Right lobe of liver (tissue), 6 donors: ENCODE measurements at regions not wholly inside any gene's neighbourhood (a gene's known extent, or its start where the extent isn't known, plus 50 kb on each side); places are given as distances from the start of the nearest gene placed in this dataset.
"Not testable (repeated sequence)": the region's sequence is repeated elsewhere in the genome, so short reads cannot be mapped to it uniquely, and the experiment has no call there.

Experiments
- ATAC-seq, 4 donors: fragments of 200-7000 bp; cut with Tn5 transposase; one replicate each; pipeline ENCODE4 v1.9.1; 2020; ENCODE audit warnings: mild to moderate bottlenecking in 4 of 4, moderate library complexity in 4 of 4
- DNase-seq, 3 donors: peaks; one replicate each; pipeline ENCODE4 v3.0.0-alpha.2; 2020
- H3K27ac ChIP-seq, 3 donors: fragments of 200-600 bp; one replicate each; pipeline ENCODE4 v1.8.0; 2022
- H3K27me3 ChIP-seq, 2 donors: fragments of 200-600 bp; one replicate each; pipeline ENCODE4 v1.8.0; 2022
- H3K36me3 ChIP-seq, 4 donors: fragments of 200-600 bp; sonication (generic) in 1 of 4; one replicate each; pipeline versions ENCODE4 v1.5.1 to v1.8.0; 2017 to 2022; ENCODE audit warnings: control low read depth in 1 of 4
- H3K4me1 ChIP-seq, 4 donors: fragments of 200-600 bp; sonication (generic) in 1 of 4; one replicate each; pipeline versions ENCODE4 v1.5.1 to v1.8.0; 2017 to 2022; ENCODE audit warnings: control low read depth in 1 of 4
- H3K4me3 ChIP-seq, 3 donors: fragments of 200-600 bp; one replicate each; pipeline ENCODE4 v1.8.0; 2022
- H3K9me3 ChIP-seq, 4 donors: fragments of 200-600 bp; sonication (generic) in 1 of 4; one replicate each; pipeline versions ENCODE4 v1.5.1 to v1.8.0; 2017 to 2022; ENCODE audit warnings: control low read depth in 1 of 4
- POLR2A ChIP-seq: fragments of 450-650 bp; IDR thresholded peaks from one replicate; pipeline ENCODE4 v1.6.1; 2017; ENCODE audit warnings: antibody characterized with exemption, mild to moderate bottlenecking
- WGBS: methylation state at CpG from one replicate; pipeline ENCODE4 v1.1.6; 2018; ENCODE audit warnings: low coverage, low lambda C conversion rate; ENCODE audit not compliant: insufficient coverage; ENCODE audit errors: missing lambda C conversion rate; 5-methylcytosine and 5-hydroxymethylcytosine counted together
- intact Hi-C, 2 donors: fragments of 100-400 bp; cut with DNase I; formaldehyde crosslinking; loops; one replicate each; pipeline versions ENCODE4 v1.11.2 to v1.14.1; 2022
- TF ChIP-seq, protein P1 (sequence below), 4 donors: fragments of 200-600 bp in 3 of 4; fragments of 450-650 bp in 1 of 4; IDR thresholded peaks; one replicate each; pipeline versions ENCODE4 v1.5.1 to v1.8.0; 2016 to 2022; ENCODE audit warnings: antibody characterized with exemption in 4 of 4, mild to moderate bottlenecking in 2 of 4
- donor health status: DM: no; HTN: yes; CAD: no.
- donor health status: DM: no; HTN: no; CAD: no.
- donor health status: DM: no; HTN: no; CAD: no.
- donor health status: DM: no; HTN: yes; CAD: no.
- donor health status: DM: no; HTN: yes; CAD: no.

DNA sequence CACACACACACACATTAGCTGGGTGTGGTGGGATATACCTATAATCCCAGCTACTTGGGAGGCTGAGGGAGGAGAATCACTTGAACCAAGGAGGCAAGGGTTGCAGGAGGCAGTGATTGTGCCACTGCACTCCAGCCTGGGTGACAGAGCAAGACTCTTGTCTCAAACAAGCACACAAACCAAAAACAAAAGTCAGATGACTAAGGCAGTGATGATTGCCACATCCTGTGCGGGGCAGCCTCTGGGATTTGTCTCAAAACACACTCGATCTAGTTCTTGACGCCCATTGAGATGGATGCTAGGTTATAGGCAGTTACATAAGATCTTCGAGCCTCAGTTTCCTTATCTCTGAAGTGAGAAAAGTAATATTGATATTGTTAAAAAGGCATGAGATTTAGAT, 57.8 kb upstream of the NBPF8 start:
- H3K4me3 ChIP-seq, H3K4me1 ChIP-seq, intact Hi-C loops, H3K36me3 ChIP-seq, H3K27me3 ChIP-seq, H3K27ac ChIP-seq, H3K9me3 ChIP-seq: not testable (repeated sequence)
- DNase-seq = peak in 2 of 3 donors; percentile 22 to 44
- 26% methylated on average over 3 of the region's 4 CpGs for WGBS
- ATAC-seq = peak in 2 of 4 donors; percentile 36 to 42

DNA sequence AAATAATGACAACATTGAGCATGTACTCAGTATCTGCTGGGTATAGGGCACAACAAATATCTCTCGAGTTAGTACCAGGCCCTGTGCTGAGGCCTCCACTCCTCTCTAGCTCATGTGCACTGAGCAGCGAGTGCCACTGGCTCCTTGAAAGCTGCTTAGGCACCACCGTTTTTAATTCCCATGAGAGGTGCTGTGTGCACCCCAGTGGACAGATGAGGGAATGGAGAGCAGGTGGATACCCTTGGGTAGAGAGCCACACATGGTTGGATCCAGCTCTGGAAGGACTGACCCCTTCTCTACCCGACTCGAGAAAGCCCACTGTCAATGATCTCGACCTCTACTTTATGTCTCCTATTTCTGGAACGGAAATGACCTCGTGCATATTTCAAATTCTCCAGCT, 58.7 kb upstream of the NBPF8 start:
- H3K27me3 ChIP-seq, H3K4me1 ChIP-seq, H3K27ac ChIP-seq, H3K9me3 ChIP-seq, intact Hi-C loops, H3K4me3 ChIP-seq, ATAC-seq, H3K36me3 ChIP-seq: not testable (repeated sequence)
- WGBS = 49% methylated on average over 4 of the region's 8 CpGs
- TF ChIP-seq, protein P1, sequence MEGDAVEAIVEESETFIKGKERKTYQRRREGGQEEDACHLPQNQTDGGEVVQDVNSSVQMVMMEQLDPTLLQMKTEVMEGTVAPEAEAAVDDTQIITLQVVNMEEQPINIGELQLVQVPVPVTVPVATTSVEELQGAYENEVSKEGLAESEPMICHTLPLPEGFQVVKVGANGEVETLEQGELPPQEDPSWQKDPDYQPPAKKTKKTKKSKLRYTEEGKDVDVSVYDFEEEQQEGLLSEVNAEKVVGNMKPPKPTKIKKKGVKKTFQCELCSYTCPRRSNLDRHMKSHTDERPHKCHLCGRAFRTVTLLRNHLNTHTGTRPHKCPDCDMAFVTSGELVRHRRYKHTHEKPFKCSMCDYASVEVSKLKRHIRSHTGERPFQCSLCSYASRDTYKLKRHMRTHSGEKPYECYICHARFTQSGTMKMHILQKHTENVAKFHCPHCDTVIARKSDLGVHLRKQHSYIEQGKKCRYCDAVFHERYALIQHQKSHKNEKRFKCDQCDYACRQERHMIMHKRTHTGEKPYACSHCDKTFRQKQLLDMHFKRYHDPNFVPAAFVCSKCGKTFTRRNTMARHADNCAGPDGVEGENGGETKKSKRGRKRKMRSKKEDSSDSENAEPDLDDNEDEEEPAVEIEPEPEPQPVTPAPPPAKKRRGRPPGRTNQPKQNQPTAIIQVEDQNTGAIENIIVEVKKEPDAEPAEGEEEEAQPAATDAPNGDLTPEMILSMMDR (IDR thresholded peaks at IDR 0.05) = peak in 3 of 4 donors; percentile 12 to 34 (median 14)
- peak in 1 of 3 donors; percentile 50 for DNase-seq

DNA sequence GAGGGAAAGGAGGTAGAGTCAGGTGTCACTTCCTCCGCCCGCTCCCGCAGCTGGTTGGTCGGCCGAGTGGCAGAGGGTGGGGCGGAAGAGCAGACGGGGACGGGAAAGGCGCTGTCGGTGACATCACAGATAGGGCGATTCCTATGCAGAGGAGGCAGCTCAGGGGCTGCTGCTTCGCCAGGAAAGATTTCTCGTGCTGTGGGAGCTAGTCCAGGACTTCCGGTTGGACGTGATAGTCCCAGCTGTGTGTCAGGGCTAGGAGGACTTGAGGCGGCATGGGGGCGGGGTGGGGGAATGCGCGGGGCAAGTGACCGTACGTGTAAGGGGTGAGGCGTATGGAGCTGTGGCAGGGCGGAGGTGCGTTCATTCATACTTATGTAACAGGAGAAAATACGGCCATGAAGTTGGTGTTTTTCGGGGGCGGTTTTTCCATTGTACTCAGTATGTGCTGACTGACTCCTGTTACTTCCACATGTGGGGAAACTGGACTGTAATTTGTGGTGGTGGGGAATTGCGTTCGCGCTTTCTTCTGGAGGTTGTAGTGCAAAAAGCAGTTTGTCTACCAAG, 60.1 kb upstream of the NBPF8 start:
- H3K9me3 ChIP-seq, H3K36me3 ChIP-seq, intact Hi-C loops, H3K27me3 ChIP-seq, H3K4me1 ChIP-seq: not testable (repeated sequence)
- peak; percentile 98 to 100 (median 100) for ATAC-seq
- H3K4me3 ChIP-seq = peak overlapping the region in 1 of 3 donors; percentile 26
- DNase-seq = peak; percentile 61 to 87 (median 85)
- 10% methylated on average over 2 of the region's 30 CpGs for WGBS
- peak overlapping the region in 2 of 3 donors; percentile 38 to 60 for H3K27ac ChIP-seq

DNA sequence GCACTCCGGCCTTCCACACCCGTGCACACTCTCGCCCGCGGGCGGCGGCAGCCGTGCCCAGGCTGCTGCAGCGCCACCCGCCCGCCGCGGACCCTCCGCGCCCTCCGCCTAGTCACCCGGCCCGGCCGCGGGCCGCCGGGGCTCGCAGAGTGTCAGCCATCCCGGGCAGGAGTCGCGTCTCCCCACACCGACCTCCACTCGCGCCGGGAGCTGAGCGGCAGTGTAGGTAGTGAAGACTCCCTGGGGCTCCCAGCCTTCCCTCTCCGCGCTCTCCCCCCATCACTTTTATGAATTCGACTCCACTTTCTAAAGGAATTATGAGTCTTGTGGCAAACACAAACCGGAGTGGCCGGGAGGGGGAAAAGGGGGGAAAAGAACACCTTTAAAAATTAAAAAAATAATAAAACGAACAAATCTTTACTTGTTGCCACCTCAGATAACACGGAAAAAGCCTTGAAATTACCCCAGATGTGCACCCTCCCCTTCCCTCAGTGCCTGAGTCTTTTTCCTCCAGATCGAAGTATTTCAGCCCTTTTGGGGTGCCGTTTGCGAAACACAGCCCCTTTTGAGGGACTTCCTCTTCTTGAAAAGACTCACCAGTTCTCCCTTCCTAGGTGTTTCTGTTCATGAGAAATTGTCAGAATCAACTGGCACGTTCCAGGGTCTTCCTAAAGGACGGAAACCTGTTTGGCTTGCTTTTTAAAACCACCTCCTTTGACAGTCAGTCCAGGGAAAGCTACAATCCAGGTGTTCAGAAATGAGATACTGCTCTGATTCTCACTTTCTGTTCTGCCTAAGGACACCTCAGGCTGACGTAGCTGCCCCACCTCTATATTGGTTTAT, 72.4 kb upstream of the NBPF8 start:
- H3K4me1 ChIP-seq, H3K36me3 ChIP-seq, intact Hi-C loops, H3K9me3 ChIP-seq, H3K27me3 ChIP-seq, H3K27ac ChIP-seq, ATAC-seq: not testable (repeated sequence)
- WGBS = 5% methylated on average over 4 of the region's 44 CpGs
- peak; percentile 22 to 53 (median 45) for DNase-seq
- H3K4me3 ChIP-seq = peak overlapping the region in 1 of 3 donors; percentile 23

DNA sequence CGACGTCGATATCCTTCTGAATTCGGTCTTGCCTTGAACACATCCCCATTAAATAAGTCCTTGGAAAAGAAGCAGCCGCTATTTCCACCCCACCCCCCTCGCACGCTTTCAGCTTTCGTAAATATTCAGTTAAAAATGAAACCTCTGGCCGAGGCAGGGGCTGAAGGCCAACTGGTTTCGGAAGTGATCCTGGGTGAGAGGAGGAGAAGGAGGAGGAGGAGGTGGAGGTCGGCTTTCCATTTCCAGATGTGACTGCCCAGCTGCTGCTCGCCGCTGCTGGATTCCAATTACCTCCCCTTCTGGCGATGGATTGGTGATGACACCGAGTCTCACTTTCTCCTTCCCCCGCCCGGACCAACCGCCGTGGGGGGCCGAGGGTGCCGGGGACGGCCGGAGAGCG, 73.1 kb upstream of the NBPF8 start:
- TF ChIP-seq POLR2A = peak; percentile 27
- H3K9me3 ChIP-seq, H3K4me1 ChIP-seq, H3K27ac ChIP-seq, intact Hi-C loops, H3K36me3 ChIP-seq, H3K27me3 ChIP-seq: not testable (repeated sequence)
- ATAC-seq = peak in 1 of 4 donors; percentile 53
- H3K4me3 ChIP-seq = peak overlapping the region in 2 of 3 donors; percentile 33 to 37
- WGBS = 0% methylated on average over 2 of the region's 24 CpGs
- peak in 1 of 3 donors; percentile 49 for DNase-seq

DNA sequence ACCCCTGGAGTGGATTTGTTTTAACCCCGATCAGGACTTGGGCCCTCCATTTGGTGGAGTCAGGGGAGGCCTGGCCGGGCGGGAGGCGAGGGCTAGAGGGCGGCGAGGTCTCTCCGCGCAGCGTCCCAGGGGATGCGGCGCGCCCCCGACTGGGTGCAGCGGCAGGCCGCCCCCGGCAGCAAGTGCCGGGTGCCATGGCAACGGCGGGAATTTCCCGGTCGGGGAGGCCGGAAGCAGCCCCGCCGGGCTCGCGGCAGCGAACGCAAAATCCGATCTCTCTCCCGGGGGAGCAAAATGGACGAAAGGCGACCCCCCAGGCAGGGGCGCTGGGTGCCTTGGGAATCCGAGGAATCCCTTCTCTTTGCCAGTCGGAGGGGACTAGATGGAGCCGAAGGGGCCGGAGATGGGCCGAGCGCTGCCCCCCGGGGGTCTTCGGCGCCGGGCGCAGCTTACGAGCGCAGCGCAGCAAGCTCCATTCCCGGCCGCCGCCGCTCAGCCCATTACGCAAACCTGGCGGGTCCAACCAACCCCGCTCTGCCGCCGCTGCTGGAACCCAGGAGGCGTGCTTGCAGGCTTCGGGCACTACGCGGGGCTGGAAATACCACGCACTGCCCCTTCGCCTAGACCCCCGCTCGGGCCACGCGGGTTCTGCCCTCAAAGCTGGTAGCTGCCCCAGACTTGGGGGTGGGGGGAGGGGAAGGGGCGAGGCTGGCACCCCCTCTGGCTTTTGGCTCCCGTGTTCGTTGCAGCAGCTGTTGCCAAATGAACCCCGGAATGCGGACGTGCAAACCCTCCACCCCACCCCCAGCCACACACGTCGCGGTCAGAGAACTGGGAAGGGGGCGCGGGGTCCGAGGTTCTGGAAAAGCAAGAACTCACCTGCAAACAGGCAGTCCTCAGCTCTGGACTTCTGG, 73.7 kb upstream of the NBPF8 start:
- TF ChIP-seq POLR2A = peak; percentile 31
- ATAC-seq, intact Hi-C loops, H3K9me3 ChIP-seq, H3K4me1 ChIP-seq, H3K36me3 ChIP-seq, H3K27me3 ChIP-seq: not testable (repeated sequence)
- peak; percentile 37 to 50 (median 47) for DNase-seq
- WGBS = 0% methylated on average over 8 of the region's 78 CpGs
- Histone ChIP-seq H3K4me3 (peak overlapping the region in 2 of 3 donors; percentile 41 to 55), H3K27ac (peak overlapping the region in 1 of 3 donors; percentile 78)

DNA sequence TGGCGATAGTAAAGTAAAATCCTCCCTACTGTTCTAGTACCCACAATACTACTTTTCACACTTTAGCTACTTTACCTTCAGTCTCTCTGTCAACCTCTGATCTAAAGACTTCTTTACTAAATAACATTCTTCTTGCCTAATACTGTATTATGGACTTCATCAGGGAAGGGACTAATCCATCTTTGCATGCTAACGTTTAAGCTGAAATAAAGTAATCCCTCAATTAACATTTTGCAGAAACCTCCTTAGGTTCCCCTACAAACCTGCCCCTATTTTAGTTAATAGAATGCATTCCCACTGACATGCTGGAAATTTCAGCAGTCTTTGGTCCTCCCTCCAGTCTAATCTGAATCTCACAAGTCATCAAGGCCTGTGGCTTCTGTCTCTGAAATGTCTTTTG, 99.1 kb upstream of the NBPF8 start:
- H3K36me3 ChIP-seq, H3K4me1 ChIP-seq, intact Hi-C loops, H3K27me3 ChIP-seq, H3K4me3 ChIP-seq, ATAC-seq, H3K27ac ChIP-seq, DNase-seq, H3K9me3 ChIP-seq: not testable (repeated sequence)
- no CpG with 5 or more reads among the region's 2 CpGs for WGBS

DNA sequence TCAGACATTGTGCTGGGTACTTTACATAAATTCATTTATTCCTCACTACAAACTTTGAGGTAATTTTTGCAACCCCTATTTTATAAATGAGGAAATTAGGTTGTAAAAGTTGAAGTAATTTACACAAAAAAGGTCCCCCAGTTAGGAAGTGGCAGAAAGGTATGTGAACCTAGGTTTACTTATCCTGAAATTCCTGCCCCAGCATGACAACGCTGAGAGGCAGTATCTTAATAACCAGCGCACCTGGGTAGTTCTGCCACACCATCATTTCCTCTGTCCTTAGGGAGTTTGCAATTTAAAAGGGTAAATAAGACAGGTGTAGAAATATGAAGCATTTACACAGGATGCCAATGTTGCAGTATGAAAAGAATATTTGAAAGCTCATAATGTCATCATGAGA, 102.9 kb upstream of the NBPF8 start:
- H3K9me3 ChIP-seq, H3K27me3 ChIP-seq, DNase-seq, H3K36me3 ChIP-seq, ATAC-seq, H3K4me3 ChIP-seq, H3K4me1 ChIP-seq, H3K27ac ChIP-seq, intact Hi-C loops: not testable (repeated sequence)
- WGBS = no CpG with 5 or more reads among the region's 2 CpGs

DNA sequence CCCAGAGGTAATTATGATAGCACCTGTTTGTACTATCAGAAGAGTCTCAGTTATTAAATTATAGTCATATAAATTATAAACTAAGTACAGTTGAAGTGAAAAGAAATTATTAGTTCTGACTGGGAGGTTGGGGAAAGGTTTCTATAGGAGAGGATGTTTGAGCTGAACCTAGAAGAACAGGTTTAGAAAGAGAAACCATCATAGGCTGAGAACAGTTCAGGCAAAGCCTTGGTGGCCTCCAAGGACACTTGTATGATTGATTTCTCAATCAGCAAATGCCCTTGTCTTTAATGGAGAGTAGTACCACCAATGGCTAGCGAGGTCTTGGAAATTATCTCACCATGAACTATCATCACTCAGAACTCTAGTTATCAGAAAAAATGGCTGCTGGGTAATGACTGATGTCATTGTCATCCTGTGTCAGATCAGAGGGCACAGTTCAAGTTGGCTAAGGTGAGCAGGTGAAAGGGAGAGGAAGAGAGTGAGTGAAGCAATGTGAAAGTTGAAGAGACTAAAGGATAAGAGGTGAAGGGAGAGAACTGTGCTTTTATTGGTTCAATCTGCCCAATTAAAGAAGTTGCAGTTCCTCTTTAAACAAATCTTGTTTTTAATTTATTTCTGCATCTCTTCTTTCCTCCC, 105.8 kb upstream of the NBPF8 start:
- H3K27ac ChIP-seq, DNase-seq, H3K36me3 ChIP-seq, H3K9me3 ChIP-seq, H3K27me3 ChIP-seq, H3K4me1 ChIP-seq, intact Hi-C loops, H3K4me3 ChIP-seq: not testable (repeated sequence)
- ATAC-seq = peak; percentile 69 to 94 (median 88)
- no CpG with 5 or more reads among the region's 1 CpG for WGBS
